ENCODE measurements at regions not wholly inside any gene's neighbourhood (a gene's known extent, or its start where the extent isn't known, plus 50 kb on each side); places are given as distances from the start of the nearest gene placed in this dataset.

DNA sequence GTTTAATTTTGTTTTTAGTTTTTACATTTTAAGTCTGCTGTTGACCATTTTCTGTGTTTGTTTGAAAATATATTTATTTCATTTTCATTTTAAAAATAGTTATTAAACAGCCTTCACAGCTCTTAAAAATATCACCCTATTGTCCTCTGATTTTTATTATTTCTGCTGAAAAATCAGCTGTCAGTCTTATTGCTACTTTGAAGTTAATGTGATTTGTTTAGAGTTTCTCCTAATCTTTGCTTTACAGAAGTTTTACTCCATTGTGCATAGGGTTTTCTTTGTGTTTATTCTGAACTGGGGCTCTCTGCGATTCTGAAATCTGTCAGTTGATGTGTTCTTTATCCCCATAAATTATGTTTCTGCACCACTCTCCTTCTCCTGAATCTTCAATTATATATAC is 486.3 kb downstream of the SOX5 start:
- no peak overlapping the region for H3K27ac ChIP-seq (ENCODE audit: low read length)
- DNase-seq: no peak
- H3K4me1 ChIP-seq (ENCODE audit: control insufficient read depth, insufficient read depth, low read length): no peaks in the 10 kb centered on the region
- WGBS (ENCODE audit: insufficient coverage, low lambda C conversion rate): 100% methylated on average over 1 of the region's 1 CpG
- no peaks in the 10 kb centered on the region for H3K27me3 ChIP-seq (ENCODE audit: control insufficient read depth, insufficient read depth, low read length)
- H3K4me3 ChIP-seq (ENCODE audit: low read length): no peak overlapping the region
- H3K9me3 ChIP-seq (ENCODE audit: control insufficient read depth, low read depth, low read length): peaks cover 8% of the 10 kb centered on the region
- no peaks in the 10 kb centered on the region for H3K36me3 ChIP-seq (ENCODE audit: control insufficient read depth, insufficient read depth, low read length)

DNA sequence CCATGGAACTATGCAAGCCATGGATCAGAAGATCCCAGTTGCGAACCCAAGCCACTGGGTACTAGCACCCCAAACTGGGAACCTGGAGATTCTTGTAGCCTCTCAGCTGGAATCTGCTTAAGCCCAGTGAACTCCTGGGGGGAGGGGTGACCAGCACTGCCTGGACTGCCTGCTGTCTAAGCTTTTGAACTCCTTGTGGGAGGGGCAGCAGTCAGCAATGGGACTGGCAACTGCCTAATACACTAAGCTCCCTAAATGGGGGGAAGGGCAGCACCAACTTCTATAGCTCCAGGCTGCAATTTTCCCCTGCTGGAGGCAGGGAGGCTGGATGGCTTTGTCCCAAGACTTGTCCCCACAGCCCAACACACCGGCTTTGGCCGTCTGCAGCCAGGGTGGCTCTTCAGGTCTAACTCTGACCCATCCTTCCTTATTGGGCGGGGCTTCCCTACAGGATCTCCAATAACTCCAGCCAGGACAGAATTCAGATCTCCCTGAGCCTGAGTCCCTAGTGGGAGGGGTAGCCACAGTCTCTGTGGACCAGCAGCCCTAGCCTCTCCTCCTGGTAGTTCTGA is 485.1 kb downstream of the SOX5 start:
- no peaks in the 10 kb centered on the region for H3K27me3 ChIP-seq (ENCODE audit: control insufficient read depth, insufficient read depth, low read length)
- no peak overlapping the region for H3K27ac ChIP-seq (ENCODE audit: low read length)
- DNase-seq: no peak
- H3K36me3 ChIP-seq (ENCODE audit: control insufficient read depth, insufficient read depth, low read length): no peaks in the 10 kb centered on the region
- no peak overlapping the region for H3K4me3 ChIP-seq (ENCODE audit: low read length)
- H3K9me3 ChIP-seq (ENCODE audit: control insufficient read depth, low read depth, low read length): peaks cover 8% of the 10 kb centered on the region
- H3K4me1 ChIP-seq (ENCODE audit: control insufficient read depth, insufficient read depth, low read length): no peaks in the 10 kb centered on the region
- WGBS (ENCODE audit: insufficient coverage, low lambda C conversion rate): no CpG with 5 or more reads among the region's 4 CpGs

DNA sequence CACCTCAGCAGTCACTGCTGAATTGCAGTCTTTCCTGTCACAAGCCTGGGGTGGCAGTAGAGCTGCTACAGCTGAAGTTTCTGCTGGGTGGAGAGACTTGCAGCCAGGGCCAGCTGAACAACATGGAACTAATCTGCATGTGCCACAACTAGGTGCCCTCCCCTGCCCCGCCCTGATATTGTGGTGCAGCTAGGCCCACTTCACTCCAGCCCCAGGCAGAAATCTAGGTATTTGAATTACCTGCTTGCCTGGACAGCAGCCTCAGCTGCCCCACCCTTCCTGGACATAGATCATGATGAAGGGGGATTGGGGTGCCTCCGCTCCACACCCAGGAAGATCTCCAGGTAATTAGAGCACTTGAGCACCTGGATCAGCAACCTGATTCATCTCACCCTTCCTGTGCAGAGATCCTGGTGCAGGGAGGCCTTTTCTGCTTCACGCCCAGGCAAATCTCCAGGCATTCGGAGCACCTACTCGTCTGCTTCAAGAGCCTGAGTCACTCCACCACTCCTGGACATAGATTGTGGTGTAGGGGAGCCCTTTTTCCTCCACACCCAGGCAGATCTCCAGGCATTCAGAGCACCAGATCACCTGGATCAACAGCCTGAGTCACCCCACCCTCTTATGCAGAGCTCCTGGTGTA is 477.0 kb downstream of the SOX5 start:
- no CpG with 5 or more reads among the region's 5 CpGs for WGBS (ENCODE audit: insufficient coverage, low lambda C conversion rate)

DNA sequence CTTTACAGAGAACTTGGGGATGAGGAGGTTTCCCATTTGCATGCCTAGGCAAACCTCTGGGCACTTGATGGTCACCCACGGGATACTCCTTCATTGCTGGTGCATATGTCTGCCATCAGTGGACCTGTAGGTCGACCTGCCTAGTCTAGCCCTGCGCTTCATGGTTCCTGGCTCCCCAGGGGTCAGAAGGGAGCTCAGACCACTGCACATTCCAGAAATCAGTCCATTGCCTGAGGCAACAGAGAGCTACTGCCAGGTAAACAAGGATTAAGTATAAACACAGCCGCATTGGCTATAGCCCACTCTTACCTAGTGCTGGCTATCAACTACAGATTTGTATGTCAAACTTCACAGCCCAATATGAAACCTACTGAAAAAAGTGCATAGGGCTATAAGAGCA is 476.4 kb downstream of the SOX5 start:
- Histone ChIP-seq H3K4me3 (ENCODE audit: low read length) (no peak overlapping the region), H3K36me3 (ENCODE audit: control insufficient read depth, insufficient read depth, low read length) (no peaks in the 10 kb centered on the region), H3K4me1 (ENCODE audit: control insufficient read depth, insufficient read depth, low read length) (no peaks in the 10 kb centered on the region), H3K27me3 (ENCODE audit: control insufficient read depth, insufficient read depth, low read length) (no peaks in the 10 kb centered on the region), H3K27ac (ENCODE audit: low read length) (no peak overlapping the region), H3K9me3 (ENCODE audit: control insufficient read depth, low read depth, low read length) (peaks cover 3% of the 10 kb centered on the region)
- DNase-seq: no peak
- no CpG with 5 or more reads among the region's 4 CpGs for WGBS (ENCODE audit: insufficient coverage, low lambda C conversion rate)

More for the DNA sequence above, 477.0 kb downstream of the SOX5 start:
- no peak for DNase-seq
- H3K4me1 ChIP-seq (ENCODE audit: control insufficient read depth, insufficient read depth, low read length): no peaks in the 10 kb centered on the region
- no peaks in the 10 kb centered on the region for H3K36me3 ChIP-seq (ENCODE audit: control insufficient read depth, insufficient read depth, low read length)
- H3K27ac ChIP-seq (ENCODE audit: low read length): no peak overlapping the region
- H3K4me3 ChIP-seq (ENCODE audit: low read length): no peak overlapping the region
- no peaks in the 10 kb centered on the region for H3K27me3 ChIP-seq (ENCODE audit: control insufficient read depth, insufficient read depth, low read length)
- peaks cover 3% of the 10 kb centered on the region for H3K9me3 ChIP-seq (ENCODE audit: control insufficient read depth, low read depth, low read length)

DNA sequence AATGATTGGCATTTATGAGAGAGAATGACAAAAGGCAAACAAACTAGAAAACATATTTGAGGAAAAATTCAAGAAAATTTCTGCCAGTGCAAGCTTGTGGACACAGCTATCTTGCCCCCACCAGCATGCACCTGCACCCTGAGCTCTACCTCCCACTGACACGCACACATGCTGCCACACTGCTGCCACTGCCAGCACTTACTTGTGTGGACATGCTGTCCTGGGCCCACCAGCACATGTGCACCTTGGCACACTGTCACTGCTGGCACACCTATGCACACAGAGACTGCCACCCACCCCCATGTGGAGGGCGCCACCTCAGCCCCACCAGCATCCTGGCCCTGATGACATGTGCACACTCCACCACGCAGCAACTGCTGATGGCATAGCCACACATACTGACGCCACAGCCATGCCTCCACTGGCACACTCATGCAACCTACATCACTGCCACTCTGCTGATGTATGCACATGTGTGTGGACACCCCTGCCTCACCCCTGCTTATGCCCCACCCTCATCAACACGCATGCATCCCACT is 475.0 kb downstream of the SOX5 start:
- no peak for DNase-seq
- Histone ChIP-seq H3K9me3 (ENCODE audit: control insufficient read depth, low read depth, low read length) (peaks cover 3% of the 10 kb centered on the region), H3K27me3 (ENCODE audit: control insufficient read depth, insufficient read depth, low read length) (no peaks in the 10 kb centered on the region), H3K27ac (ENCODE audit: low read length) (no peak overlapping the region), H3K4me1 (ENCODE audit: control insufficient read depth, insufficient read depth, low read length) (no peaks in the 10 kb centered on the region), H3K36me3 (ENCODE audit: control insufficient read depth, insufficient read depth, low read length) (no peaks in the 10 kb centered on the region), H3K4me3 (ENCODE audit: low read length) (no peak overlapping the region)
- WGBS (ENCODE audit: insufficient coverage, low lambda C conversion rate): no CpG with 5 or more reads among the region's 5 CpGs
